Muscle layer of colon (tissue), 2 donors: ENCODE measurements at regions not wholly inside any gene's neighbourhood (a gene's known extent, or its start where the extent isn't known, plus 50 kb on each side); places are given as distances from the start of the nearest gene placed in this dataset.

Source experiments
- H3K27ac ChIP-seq: one replicate; pipeline ENCODE4 v1.7.0; 2013; ENCODE audit warnings: low read depth, mild to moderate bottlenecking, low read length, moderate library complexity
- H3K27me3 ChIP-seq, 2 donors: one replicate each; pipeline ENCODE4 v1.7.0; 2013; ENCODE audit warnings: low read length in 2 of 2, mild to moderate bottlenecking in 2 of 2; ENCODE audit not compliant: insufficient read depth in 2 of 2, control insufficient read depth in 1 of 2
- H3K36me3 ChIP-seq: one replicate; pipeline ENCODE4 v1.7.0; 2013; ENCODE audit warnings: mild to moderate bottlenecking, low read length; ENCODE audit not compliant: insufficient read depth
- H3K4me1 ChIP-seq: one replicate; pipeline ENCODE4 v1.7.0; 2013; ENCODE audit warnings: mild to moderate bottlenecking, low read length; ENCODE audit not compliant: insufficient read depth
- H3K4me3 ChIP-seq, 2 donors: one replicate each; pipeline ENCODE4 v1.7.0; 2013; ENCODE audit warnings: low read length in 2 of 2, low read depth in 1 of 2, mild to moderate bottlenecking in 1 of 2, moderate library complexity in 1 of 2
- H3K9ac ChIP-seq: one replicate; pipeline ENCODE4 v1.7.0; 2013; ENCODE audit warnings: low read length
- H3K9me3 ChIP-seq: one replicate; pipeline ENCODE4 v1.7.0; 2013; ENCODE audit warnings: mild to moderate bottlenecking, low read length
- donor health status: abdominal sarcoma.
- donor health status: Adenocarcinoma of cecum.

- no peak overlapping the region for H3K27ac ChIP-seq
Observed at GRCh38 chr19:31907661-31908060, 437.7 kb upstream of the ZNF507 start.

GRCh38 chr19:31908080-31908479 is 437.3 kb upstream of the ZNF507 start:
- no peaks in the 10 kb centered on the region for H3K9me3 ChIP-seq
- no peak overlapping the region for H3K27ac ChIP-seq
- H3K36me3 ChIP-seq, result no peaks in the 10 kb centered on the region
- no peaks in the 10 kb centered on the region for H3K27me3 ChIP-seq
- H3K4me1 ChIP-seq, result no peaks in the 10 kb centered on the region
- no peak overlapping the region for H3K4me3 ChIP-seq
- H3K9ac ChIP-seq, result no peak overlapping the region

More at GRCh38 chr19:31907661-31908060, 437.7 kb upstream of the ZNF507 start:
- Histone ChIP-seq H3K9me3 (no peaks in the 10 kb centered on the region), H3K4me1 (no peaks in the 10 kb centered on the region), H3K27me3 (no peaks in the 10 kb centered on the region), H3K36me3 (no peaks in the 10 kb centered on the region), H3K4me3 (no peak overlapping the region), H3K9ac (no peak overlapping the region)

- Histone ChIP-seq H3K4me3 (no peak overlapping the region), H3K36me3 (no peaks in the 10 kb centered on the region), H3K27ac (no peak overlapping the region)
Observed at GRCh38 chr19:31908496-31909225, 436.7 kb upstream of the ZNF507 start.

DNA sequence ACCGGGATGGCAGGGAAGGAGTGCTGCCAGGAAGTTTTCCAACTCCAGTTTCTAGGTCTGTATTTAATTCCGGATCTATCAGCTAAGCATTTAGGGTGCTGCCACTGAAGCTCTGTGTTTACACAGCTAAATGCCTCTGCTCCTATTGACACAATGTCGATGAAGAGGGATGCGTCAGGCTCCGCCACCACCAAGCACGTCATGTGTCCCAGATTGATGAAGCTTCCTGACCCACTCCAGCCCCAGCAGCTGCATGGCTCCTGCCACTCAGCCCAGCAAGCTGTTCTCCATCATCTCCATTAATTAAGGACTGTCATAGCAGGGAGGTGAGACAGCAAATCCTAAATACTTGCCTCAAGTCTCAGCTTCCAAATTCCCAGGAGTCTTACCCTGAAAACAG is 435.2 kb upstream of the ZNF507 start:
- H3K4me1 ChIP-seq, result no peaks in the 10 kb centered on the region
- H3K27me3 ChIP-seq, result no peaks in the 10 kb centered on the region
- no peaks in the 10 kb centered on the region for H3K36me3 ChIP-seq
- H3K9ac ChIP-seq, result no peak overlapping the region
- no peak overlapping the region for H3K4me3 ChIP-seq
- H3K27ac ChIP-seq, result no peak overlapping the region
- H3K9me3 ChIP-seq, result no peaks in the 10 kb centered on the region

More at GRCh38 chr19:31908496-31909225, 436.7 kb upstream of the ZNF507 start:
- H3K4me1 ChIP-seq, result no peaks in the 10 kb centered on the region
- H3K9me3 ChIP-seq, result no peaks in the 10 kb centered on the region
- no peak overlapping the region for H3K9ac ChIP-seq
- no peaks in the 10 kb centered on the region for H3K27me3 ChIP-seq

DNA sequence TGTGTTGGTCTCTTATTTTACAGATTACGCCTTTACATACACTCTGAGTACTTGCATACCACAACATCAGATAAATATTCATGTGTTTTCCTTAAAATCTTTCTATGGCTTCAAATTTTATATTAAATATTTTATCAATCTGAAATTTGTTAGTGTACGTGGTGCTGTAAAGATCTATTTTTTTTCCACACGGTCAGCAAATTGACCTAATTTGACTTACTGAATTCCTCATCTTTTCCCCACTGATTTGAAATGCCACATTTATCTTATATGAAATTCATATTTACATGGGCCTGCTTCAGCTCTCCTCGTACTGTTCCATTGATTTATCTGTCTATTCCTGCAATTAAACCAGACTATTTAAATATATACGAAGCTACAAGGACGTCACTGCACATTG is 433.8 kb upstream of the ZNF507 start:
- Histone ChIP-seq H3K36me3 (no peaks in the 10 kb centered on the region), H3K9ac (no peak overlapping the region), H3K9me3 (no peaks in the 10 kb centered on the region), H3K4me1 (no peaks in the 10 kb centered on the region), H3K27ac (no peak overlapping the region), H3K27me3 (no peaks in the 10 kb centered on the region), H3K4me3 (no peak overlapping the region)

DNA sequence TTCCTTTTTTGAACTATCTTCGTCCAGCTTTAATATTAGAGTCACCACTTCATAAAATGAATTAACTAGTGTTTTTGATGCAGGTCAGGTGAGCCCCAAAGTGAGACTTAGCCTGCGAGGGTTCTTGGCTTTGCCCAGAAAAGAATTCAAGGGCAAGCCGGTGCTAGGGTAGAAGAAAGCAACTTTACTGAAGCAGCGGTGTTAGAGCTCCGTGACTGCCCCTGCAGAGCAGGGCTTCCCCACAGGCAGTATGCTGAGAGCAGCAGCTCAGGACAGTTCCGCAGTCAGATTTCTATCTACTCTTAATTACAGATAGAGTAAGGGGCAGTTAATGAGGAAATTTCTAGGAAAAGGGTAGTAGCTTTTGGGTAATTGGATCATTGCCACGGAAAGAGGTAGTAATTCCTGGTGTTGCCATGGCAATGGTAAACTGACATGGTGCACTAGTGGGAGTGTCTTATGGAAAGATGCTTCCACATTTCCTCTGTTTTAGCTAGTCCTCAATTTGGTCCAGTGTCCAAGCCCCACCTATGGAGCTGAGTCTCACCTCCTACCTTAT is 432.2 kb upstream of the ZNF507 start:
- H3K27ac ChIP-seq, result no peak overlapping the region
- H3K4me1 ChIP-seq, result no peaks in the 10 kb centered on the region
- H3K4me3 ChIP-seq, result no peak overlapping the region
- no peaks in the 10 kb centered on the region for H3K9me3 ChIP-seq
- no peaks in the 10 kb centered on the region for H3K27me3 ChIP-seq
- H3K36me3 ChIP-seq, result no peaks in the 10 kb centered on the region
- H3K9ac ChIP-seq, result no peak overlapping the region

DNA sequence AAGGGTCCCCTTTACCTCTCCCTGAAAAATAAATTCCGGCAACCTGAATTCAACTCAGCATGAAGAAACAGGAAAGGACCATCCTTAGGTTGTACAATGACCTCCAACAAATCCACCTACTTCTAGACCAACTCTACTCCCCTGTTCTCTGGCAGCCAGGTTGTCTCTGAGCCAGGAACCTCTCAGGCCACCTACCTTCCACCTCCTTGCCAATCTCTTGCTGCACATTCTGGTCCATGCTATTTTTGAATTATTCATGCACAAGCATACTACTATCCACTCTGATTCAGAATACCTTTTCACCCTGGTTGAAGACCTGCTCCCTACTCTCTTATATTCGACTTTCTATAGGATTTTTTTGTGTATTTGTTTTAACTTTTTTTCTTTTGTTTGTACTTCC is 415.0 kb upstream of the ZNF507 start:
- Histone ChIP-seq H3K4me1 (no peaks in the 10 kb centered on the region), H3K4me3 (no peak overlapping the region), H3K9ac (no peak overlapping the region), H3K27me3 (no peaks in the 10 kb centered on the region), H3K9me3 (no peaks in the 10 kb centered on the region), H3K27ac (no peak overlapping the region), H3K36me3 (no peaks in the 10 kb centered on the region)

DNA sequence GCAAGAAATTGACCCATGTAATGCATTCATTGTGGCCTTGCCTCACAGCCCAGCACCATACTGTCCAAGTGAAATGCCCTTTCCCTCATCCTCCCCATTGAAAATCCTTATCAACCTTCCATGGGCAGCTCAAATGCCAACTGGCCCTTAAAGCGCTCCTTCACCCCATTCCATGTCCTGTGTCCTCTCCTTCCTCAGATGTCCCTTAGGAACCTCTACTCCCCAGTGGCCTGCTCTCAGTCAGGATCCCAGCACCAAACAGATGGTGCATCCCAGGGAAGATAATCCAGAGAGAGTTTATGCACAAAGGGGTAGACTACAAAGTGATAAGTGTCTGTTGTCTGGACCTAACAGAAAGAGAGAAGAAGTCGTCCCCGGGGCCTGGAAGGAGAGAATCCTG is 407.4 kb upstream of the ZNF507 start:
- Histone ChIP-seq H3K27me3 (no peaks in the 10 kb centered on the region), H3K9ac (no peak overlapping the region), H3K4me3 (no peak overlapping the region), H3K4me1 (no peaks in the 10 kb centered on the region), H3K36me3 (no peaks in the 10 kb centered on the region), H3K27ac (no peak overlapping the region), H3K9me3 (no peaks in the 10 kb centered on the region)

DNA sequence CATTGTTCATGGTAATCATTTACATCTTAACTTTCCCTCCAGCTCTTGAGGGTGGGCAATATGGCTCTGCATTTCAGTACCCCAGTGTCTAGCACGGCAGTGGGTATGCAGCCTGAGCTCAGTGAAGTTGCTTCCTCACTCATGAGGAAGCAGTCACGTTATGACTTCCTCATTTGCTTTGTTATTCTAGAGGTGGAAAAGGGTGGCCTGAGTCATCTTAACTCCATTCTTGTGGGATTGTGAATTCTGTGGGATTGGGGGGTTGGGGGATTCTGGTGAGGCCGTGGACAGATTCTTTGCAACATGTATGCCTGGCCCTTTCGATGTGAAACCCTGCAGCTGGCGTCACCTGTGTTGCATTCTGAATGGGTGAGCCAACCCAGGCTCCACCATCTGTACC is 406.7 kb upstream of the ZNF507 start:
- Histone ChIP-seq H3K9me3 (no peaks in the 10 kb centered on the region), H3K4me1 (no peaks in the 10 kb centered on the region), H3K9ac (no peak overlapping the region), H3K27ac (no peak overlapping the region), H3K36me3 (no peaks in the 10 kb centered on the region), H3K27me3 (no peaks in the 10 kb centered on the region), H3K4me3 (no peak overlapping the region)

DNA sequence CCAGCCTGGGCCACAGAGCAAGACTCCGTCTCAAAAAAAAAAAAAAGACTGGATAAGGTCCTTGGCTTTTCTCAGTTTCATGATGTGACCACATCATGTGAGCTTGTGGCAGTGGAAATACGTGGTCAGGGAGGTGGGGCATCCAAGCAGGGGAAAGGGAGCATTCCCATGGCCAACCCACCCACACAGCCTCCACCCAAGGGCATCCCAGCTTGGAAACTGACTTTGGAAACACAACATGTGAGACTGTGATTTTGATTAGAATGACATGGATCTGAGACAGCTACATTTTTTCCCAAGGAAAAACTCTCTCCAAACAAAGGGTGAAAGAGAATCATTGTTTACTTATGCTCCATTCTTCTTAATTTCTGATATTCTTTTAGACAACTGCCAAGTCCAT is 405.0 kb upstream of the ZNF507 start:
- Histone ChIP-seq H3K27ac (no peak overlapping the region), H3K4me1 (no peaks in the 10 kb centered on the region), H3K4me3 (no peak overlapping the region), H3K9ac (no peak overlapping the region), H3K27me3 (no peaks in the 10 kb centered on the region), H3K9me3 (no peaks in the 10 kb centered on the region), H3K36me3 (no peaks in the 10 kb centered on the region)

GRCh38 chr19:31943191-31943661 is 402.2 kb upstream of the ZNF507 start:
- Histone ChIP-seq H3K36me3 (no peaks in the 10 kb centered on the region), H3K27ac (no peak overlapping the region), H3K9ac (no peak overlapping the region), H3K27me3 (no peaks in the 10 kb centered on the region), H3K9me3 (no peaks in the 10 kb centered on the region), H3K4me3 (no peak overlapping the region), H3K4me1 (no peaks in the 10 kb centered on the region)

DNA sequence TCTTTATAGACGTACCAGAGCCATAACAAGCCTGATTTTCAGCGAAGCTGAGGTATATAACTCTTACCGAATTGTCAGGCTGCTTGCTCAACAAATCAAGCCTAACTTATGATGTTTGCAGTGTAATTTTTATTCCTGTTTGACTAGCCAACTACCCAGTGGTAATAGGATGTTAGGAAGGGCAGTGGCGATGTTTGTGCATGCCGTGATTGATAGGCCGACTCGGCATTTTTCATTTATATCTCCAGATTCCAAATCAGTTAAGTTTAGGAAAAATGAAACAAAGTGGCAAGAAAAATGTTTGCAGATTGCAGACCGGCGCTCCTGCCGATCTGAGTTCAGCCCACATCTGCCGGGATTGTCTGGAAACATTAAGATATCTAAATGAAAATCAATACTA is 401.6 kb upstream of the ZNF507 start:
- no peaks in the 10 kb centered on the region for H3K27me3 ChIP-seq
- no peak overlapping the region for H3K9ac ChIP-seq
- H3K27ac ChIP-seq, result no peak overlapping the region
- H3K4me3 ChIP-seq, result no peak overlapping the region
- H3K4me1 ChIP-seq, result no peaks in the 10 kb centered on the region
- H3K9me3 ChIP-seq, result no peaks in the 10 kb centered on the region
- no peaks in the 10 kb centered on the region for H3K36me3 ChIP-seq
